ENCODE measurements at regions not wholly inside any gene's neighbourhood (a gene's known extent, or its start where the extent isn't known, plus 50 kb on each side); places are given as distances from the start of the nearest gene placed in this dataset.

GRCh38 chr9:89888677-89889076 lies 283.9 kb downstream of the GADD45G start:
- DNase-seq, result no peak

GRCh38 chr9:89889865-89890264 lies 285.1 kb downstream of the GADD45G start:
- no peak for DNase-seq

GRCh38 chr9:89890326-89890980 lies 285.6 kb downstream of the GADD45G start:
- DNase-seq, result no peak

- DNase-seq, result no peak
Measured at GRCh38 chr9:89891221-89891590, 286.4 kb downstream of the GADD45G start.

GRCh38 chr9:89891591-89892304 lies 286.9 kb downstream of the GADD45G start:
- DNase-seq, result peak; percentile 44

GRCh38 chr9:89892920-89893319 lies 288.1 kb downstream of the GADD45G start:
- DNase-seq, result no peak

GRCh38 chr9:89893886-89894285 lies 289.1 kb downstream of the GADD45G start:
- DNase-seq, result no peak

GRCh38 chr9:89896806-89897340 lies 292.1 kb downstream of the GADD45G start:
- no peak for DNase-seq

GRCh38 chr9:89899573-89899972 lies 294.8 kb downstream of the GADD45G start:
- DNase-seq, result no peak

- DNase-seq, result no peak
Measured at GRCh38 chr9:89901920-89902319, 297.1 kb downstream of the GADD45G start.

GRCh38 chr9:89902450-89903140 lies 297.8 kb downstream of the GADD45G start:
- peak; percentile 98 for DNase-seq

GRCh38 chr9:89903141-89903475 lies 298.3 kb downstream of the GADD45G start:
- DNase-seq, result no peak

- DNase-seq, result peak; percentile 56
Measured at GRCh38 chr9:89905606-89906338, 301.0 kb downstream of the GADD45G start.

GRCh38 chr9:89911721-89912604 lies 307.2 kb downstream of the GADD45G start:
- DNase-seq, result peak; percentile 58

- no peak for DNase-seq
Measured at GRCh38 chr9:89912605-89912953, 307.8 kb downstream of the GADD45G start.

- DNase-seq, result no peak
Measured at GRCh38 chr9:89915187-89915586, 310.4 kb downstream of the GADD45G start.

GRCh38 chr9:89916001-89916597 lies 311.3 kb downstream of the GADD45G start:
- DNase-seq, result peak; percentile 34

GRCh38 chr9:89917861-89918260 lies 313.0 kb downstream of the GADD45G start:
- no peak for DNase-seq

GRCh38 chr9:89919171-89919681 lies 314.4 kb downstream of the GADD45G start:
- no peak for DNase-seq

GRCh38 chr9:89920131-89920530 lies 315.3 kb downstream of the GADD45G start:
- DNase-seq, result no peak

GRCh38 chr9:89920951-89921350 lies 316.1 kb downstream of the GADD45G start:
- no peak for DNase-seq

- no peak for DNase-seq
Measured at GRCh38 chr9:89922099-89922498, 317.3 kb downstream of the GADD45G start.

Measured in fibroblast of upper back skin (primary cell).